Choroid plexus epithelial cell (primary cell): ENCODE measurements at regions not wholly inside any gene's neighbourhood (a gene's known extent, or its start where the extent isn't known, plus 50 kb on each side); places are given as distances from the start of the nearest gene placed in this dataset.
"Not testable (repeated sequence)": the region's sequence is repeated elsewhere in the genome, so short reads cannot be mapped to it uniquely, and the experiment has no call there.

Source experiments
- DNase-seq: peaks from one replicate; pipeline ENCODE4 v3.0.0-alpha.2; 2010; ENCODE audit warnings: low read depth
- H3K4me3 ChIP-seq: 2 replicates; pipeline ENCODE4 v1.5.1; 2011; ENCODE audit warnings: low read depth, mild to moderate bottlenecking, control low read depth, low read length, moderate library complexity
- TF ChIP-seq, protein P1 (sequence below): conservative IDR thresholded peaks from 2 replicates; pipeline ENCODE4 v1.5.1; 2011; ENCODE audit warnings: low read depth, mild to moderate bottlenecking, control low read depth, inconsistent platforms, low read length, moderate library complexity

DNA sequence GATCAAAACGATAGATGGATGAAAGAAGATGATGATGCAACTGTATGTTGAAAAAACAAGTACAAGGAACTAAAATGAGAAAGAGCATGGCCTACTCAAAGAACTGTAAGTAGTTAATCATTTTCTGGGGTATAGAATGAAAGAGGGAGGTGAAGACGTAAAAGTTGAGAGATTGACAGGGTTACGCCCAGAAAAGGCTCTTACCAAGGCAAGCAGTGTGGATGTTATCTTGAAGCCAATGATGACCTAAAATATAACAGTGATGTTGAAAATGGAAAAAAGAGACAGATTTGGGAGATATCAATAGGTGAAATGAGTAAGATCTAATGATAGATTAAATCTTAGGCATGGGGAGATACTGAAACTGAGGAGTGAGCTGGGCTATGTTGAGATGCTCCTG, 80.4 kb upstream of the GNAQ start:
- H3K4me3 ChIP-seq = no peak overlapping the region
- TF ChIP-seq, protein P1, sequence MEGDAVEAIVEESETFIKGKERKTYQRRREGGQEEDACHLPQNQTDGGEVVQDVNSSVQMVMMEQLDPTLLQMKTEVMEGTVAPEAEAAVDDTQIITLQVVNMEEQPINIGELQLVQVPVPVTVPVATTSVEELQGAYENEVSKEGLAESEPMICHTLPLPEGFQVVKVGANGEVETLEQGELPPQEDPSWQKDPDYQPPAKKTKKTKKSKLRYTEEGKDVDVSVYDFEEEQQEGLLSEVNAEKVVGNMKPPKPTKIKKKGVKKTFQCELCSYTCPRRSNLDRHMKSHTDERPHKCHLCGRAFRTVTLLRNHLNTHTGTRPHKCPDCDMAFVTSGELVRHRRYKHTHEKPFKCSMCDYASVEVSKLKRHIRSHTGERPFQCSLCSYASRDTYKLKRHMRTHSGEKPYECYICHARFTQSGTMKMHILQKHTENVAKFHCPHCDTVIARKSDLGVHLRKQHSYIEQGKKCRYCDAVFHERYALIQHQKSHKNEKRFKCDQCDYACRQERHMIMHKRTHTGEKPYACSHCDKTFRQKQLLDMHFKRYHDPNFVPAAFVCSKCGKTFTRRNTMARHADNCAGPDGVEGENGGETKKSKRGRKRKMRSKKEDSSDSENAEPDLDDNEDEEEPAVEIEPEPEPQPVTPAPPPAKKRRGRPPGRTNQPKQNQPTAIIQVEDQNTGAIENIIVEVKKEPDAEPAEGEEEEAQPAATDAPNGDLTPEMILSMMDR = no peak

DNA sequence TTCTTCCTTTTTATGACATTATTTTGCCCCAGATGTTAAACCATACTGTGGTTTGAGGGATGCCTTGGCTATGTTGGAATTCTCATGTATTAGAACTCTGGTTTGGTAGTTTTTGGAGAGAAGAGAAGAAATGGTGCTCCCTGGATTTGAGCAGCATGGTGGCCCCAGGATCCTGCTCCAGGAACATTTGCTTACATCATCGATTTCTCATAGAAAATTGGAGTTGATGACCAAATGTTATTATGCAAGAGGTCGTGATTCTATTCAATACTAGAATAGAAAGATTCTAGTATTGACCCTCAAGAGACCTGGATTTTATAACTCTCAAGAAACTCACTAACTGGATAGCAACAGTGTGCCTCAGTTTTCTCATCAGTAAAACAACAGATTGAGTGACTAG, 77.5 kb upstream of the GNAQ start:
- H3K4me3 ChIP-seq = no peak overlapping the region
- TF ChIP-seq, protein P1 = no peak
- DNase-seq = no peak

More for the DNA sequence above, 80.4 kb upstream of the GNAQ start:
- DNase-seq = no peak

DNA sequence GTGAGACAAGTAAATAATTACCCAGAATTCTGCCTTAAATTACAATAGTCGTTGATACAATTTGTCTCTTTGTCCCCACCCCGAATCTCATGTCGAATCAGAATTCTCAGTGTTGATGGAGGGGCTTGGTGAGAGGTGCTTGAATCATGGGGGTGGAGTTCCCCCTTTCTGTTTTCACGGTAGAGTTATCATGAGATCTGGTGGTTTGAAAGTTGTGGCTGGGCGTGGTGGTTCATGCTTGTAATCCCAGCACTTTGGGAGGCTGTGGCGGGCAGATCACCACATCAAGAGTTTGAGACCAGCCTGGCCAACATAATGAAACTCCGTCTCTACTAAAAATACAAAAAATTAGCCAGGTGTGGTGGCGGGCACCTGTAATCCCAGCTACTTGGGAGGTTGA, 75.0 kb upstream of the GNAQ start:
- DNase-seq, H3K4me3 ChIP-seq: not testable (repeated sequence)

DNA sequence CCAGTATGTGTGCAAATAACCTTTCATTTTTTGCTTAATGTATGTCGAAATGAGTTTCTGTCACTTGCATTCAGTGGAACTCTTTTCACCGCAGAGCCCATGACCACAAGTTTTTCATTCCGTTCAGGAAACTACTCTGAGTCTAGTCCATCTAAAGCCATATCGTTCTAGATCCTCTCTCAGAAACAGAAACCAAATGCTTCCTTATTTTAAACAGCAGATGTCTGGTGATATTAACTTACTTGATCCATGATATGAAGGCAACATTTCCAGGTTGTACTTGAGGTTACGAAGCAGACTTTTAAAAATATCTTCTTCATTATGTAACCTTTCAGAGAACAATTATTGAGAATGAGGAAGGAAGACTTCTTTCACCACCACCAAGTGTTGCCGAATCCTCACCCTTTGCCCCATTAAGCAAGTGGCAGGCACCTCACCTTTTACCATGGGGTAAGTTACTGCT, 72.4 kb upstream of the GNAQ start:
- no peak for DNase-seq
- H3K4me3 ChIP-seq = no peak overlapping the region
- TF ChIP-seq, protein P1 = no peak

DNA sequence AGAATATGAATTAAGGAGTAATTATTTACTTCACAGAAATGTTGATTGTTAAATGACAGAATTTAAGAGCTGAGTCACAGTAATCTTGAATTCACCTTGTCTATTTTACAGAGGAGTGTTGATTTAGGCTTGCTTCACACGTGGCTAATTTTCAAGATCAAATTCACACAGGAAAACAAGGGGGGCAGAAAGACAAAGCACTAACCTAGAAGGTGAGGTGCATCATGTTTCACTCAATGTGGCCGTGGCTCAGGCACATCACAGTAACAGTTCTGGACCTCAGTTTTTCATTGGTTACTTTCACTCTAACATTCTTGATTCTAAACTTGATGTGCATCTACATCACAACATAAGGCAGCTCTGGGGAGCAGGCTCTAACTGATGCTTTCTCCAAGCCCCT, 69.6 kb upstream of the GNAQ start:
- no peak overlapping the region for H3K4me3 ChIP-seq
- DNase-seq = no peak
- TF ChIP-seq, protein P1 = no peak

DNA sequence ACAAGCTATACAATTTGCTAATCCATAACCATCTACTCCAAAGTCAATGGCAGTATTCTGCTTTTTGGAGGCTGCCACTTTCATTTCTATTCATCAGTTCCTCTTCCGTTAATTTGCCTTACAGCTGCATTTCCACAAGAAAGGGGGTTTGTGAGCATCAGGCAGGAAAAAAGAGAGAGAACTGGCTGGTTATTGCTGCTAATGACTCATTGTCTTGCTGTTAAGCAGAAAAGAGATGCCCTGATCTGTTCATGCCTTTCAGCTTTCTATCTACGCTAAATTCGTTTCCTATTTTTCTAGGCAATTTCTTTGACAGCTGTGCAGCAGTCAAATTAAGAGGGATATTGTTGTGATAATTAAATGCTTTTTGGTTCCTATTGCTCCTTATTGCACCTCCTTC, 65.9 kb upstream of the GNAQ start:
- peak; percentile 2 for DNase-seq
- TF ChIP-seq, protein P1 = no peak
- no peak overlapping the region for H3K4me3 ChIP-seq

DNA sequence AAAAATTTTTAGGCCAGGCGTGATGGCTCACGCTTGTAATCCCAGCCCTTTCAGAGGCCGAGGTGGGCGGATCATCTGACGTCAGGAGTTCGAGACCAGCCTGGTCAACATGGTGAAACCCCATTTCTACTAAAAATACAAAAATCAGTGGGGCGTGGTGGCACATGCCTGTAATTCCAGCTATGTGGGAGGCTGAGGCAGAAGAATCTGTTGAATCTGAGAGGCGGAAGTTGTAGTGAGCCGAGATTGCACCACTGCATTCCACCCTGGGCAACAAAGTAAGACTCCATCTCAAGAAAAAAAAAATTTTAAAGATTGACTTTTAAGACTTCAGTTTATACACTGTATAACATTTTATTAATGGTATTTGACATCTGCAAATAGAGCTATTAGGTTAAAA, 60.1 kb upstream of the GNAQ start:
- peak; percentile 37 for DNase-seq
- TF ChIP-seq, protein P1 = no peak
- no peak overlapping the region for H3K4me3 ChIP-seq

DNA sequence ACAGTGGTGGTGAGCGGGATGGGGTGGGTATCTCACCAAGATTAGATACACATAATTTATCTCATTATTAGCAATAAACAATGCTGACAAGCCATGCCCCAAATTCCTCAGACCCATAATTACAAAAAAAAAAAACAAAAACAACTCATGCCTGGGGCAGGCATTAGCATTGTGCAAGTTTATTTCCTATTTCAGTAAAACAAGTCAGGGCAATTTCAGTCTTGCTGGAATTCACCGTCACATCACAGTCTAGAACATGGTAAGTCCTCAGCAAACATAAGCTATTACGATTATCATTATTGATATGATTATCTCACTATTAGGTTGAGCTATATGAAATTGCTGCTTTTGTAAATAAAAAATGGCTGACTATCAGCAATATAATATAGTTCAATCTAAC, 57.5 kb upstream of the GNAQ start:
- DNase-seq = no peak
- no peak overlapping the region for H3K4me3 ChIP-seq
- TF ChIP-seq, protein P1 = no peak

DNA sequence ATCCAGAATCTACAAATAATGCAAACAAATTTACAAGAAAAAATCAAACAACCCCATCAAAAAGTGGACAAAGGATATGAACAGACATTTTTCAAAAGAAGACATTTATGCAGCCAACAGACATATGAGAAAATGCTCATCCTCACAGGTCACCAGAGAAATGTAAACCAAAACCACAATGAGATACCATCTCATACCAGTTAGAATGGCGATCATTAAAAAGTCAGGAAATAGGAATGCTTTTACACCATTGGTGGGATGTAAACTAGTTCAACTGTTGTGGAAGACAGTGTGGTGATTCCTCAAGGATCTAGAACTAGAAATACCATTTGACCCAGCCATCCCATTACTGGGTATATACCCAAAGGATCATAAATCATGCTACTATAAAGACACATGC, 56.6 kb upstream of the GNAQ start:
- not testable (repeated sequence) for H3K4me3 ChIP-seq, DNase-seq
